ENCODE measurements at regions not wholly inside any gene's neighbourhood (a gene's known extent, or its start where the extent isn't known, plus 50 kb on each side); places are given as distances from the start of the nearest gene placed in this dataset.

DNA sequence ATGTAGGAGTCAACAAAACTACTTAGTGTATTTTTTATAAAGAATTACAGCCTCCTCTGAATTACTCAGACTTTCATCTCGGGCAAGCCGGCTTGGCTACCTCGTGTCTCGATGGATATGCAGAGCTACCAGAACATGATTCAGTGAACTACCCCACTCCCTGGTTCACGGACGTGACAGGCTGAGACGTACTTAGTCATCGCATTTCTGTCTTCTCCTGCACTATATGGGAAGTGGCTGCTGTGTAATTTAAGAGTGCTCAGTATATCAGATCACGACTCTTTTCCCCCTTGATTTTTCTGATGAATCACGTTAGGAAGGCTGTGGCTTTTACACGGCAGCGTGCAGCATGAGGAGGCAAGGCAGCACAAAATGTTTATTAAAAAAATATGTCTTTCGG is 302.7 kb upstream of the ZFP64 start:
- Histone ChIP-seq H3K27me3 (no peaks in the 10 kb centered on the region), H3K4me3 (no peak overlapping the region), H3K4me1 (peaks cover 0 to 6% of the 10 kb centered on the region in 2 donors), H3K9me3 (no peaks in the 10 kb centered on the region), H3K27ac (no peak overlapping the region), H3K36me3 (no peaks in the 10 kb centered on the region)
- DNase-seq (ENCODE audit: low spot score) = peak; percentile 64
- TF ChIP-seq, protein P1, sequence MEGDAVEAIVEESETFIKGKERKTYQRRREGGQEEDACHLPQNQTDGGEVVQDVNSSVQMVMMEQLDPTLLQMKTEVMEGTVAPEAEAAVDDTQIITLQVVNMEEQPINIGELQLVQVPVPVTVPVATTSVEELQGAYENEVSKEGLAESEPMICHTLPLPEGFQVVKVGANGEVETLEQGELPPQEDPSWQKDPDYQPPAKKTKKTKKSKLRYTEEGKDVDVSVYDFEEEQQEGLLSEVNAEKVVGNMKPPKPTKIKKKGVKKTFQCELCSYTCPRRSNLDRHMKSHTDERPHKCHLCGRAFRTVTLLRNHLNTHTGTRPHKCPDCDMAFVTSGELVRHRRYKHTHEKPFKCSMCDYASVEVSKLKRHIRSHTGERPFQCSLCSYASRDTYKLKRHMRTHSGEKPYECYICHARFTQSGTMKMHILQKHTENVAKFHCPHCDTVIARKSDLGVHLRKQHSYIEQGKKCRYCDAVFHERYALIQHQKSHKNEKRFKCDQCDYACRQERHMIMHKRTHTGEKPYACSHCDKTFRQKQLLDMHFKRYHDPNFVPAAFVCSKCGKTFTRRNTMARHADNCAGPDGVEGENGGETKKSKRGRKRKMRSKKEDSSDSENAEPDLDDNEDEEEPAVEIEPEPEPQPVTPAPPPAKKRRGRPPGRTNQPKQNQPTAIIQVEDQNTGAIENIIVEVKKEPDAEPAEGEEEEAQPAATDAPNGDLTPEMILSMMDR (IDR thresholded peaks at IDR 0.05) = no peak

DNA sequence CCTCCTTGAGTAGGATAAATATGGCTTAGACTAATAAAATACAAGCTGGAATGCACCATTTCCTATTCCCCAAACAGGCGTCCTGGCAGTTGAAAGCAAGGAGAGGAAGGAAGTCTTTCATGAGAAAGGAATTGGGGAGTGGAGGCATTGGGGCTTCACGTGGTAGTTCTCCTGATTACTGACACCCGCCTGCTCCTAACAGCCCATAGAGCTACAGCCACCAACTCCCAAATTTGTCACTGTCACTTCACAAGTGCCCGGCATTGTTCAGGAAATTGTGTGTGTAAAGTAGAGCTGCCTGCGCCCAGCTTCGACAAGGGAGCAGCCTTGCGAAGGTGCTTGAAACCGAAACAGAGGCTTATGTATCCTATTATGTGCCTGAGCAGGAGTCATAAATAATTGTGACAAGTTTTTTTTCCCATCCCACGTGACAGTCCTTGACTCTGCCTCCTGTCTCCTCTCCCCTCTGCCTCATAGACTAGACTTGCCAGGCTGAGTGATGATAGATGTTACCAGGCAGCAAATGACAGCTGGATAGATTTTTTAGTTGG is 301.7 kb upstream of the ZFP64 start:
- H3K27me3 ChIP-seq = no peaks in the 10 kb centered on the region
- peaks cover 0 to 6% of the 10 kb centered on the region in 2 donors for H3K4me1 ChIP-seq
- peak; percentile 58 for DNase-seq (ENCODE audit: low spot score)
- TF ChIP-seq, protein P1 (IDR thresholded peaks at IDR 0.05) = no peak
- H3K36me3 ChIP-seq = no peaks in the 10 kb centered on the region
- H3K9me3 ChIP-seq = no peaks in the 10 kb centered on the region
- H3K27ac ChIP-seq = no peak overlapping the region
- peak overlapping the region in 1 of 2 donors; percentile 27 for H3K4me3 ChIP-seq

DNA sequence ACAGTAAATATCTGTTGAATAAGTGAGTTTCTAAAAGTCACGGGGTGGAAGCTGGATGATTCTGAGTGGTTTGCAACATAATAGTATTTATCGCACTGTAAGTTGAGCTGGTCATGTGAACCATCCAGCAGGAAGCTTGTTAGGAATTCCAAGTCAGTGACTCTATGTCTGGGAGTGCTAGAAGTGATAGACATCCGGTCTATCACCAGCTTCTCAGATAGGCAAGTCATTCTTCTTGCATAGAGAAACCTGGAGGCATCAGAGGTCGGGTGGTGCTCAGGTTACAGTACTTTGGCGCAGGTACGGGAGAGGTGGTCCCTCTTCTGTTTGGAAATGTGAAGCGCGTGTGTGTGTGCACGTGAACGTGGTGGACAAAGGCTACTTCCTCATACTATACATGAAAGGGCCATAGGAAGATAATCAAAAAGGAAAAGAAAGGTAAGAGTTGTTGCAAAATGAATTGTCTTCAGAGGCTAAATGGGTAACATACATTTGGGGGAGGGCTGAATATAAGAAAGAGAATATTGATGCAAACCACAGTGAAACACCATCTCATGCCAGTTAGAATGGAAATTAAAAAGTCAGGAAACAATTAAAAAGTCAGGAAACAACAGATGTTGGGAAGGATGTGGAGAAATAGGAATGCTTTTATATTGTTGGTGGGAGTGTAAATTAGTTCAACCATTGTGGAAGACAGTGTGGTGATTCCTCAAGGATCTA is 299.3 kb upstream of the ZFP64 start:
- Histone ChIP-seq H3K4me1 (peaks cover 0 to 6% of the 10 kb centered on the region in 2 donors), H3K9me3 (no peaks in the 10 kb centered on the region), H3K27me3 (no peaks in the 10 kb centered on the region), H3K36me3 (no peaks in the 10 kb centered on the region), H3K27ac (no peak overlapping the region), H3K4me3 (no peak overlapping the region)
- DNase-seq (ENCODE audit: low spot score) = no peak
- TF ChIP-seq, protein P1 (IDR thresholded peaks at IDR 0.05) = no peak

DNA sequence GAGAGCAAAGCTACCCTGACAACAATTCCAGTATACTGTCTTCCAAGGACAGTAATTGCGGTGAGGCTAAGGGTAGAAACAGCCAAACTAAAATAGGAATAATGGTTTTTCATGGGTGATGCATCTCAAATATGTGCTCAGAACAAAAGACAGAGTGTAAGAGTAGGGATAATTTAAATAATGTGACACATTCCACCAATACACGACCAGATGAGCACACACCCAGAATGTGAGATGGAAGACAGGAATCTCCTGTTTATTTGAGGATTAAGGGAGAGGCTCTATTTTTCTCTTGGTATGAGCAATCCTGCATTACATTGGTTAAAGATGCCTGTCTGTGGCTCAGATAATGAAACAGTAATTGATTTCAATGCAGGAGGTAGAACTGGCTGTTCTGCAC is 292.9 kb upstream of the ZFP64 start:
- H3K4me1 ChIP-seq = no peaks in the 10 kb centered on the region
- no peaks in the 10 kb centered on the region for H3K9me3 ChIP-seq
- no peak for DNase-seq (ENCODE audit: low spot score)
- H3K27me3 ChIP-seq = no peaks in the 10 kb centered on the region
- H3K36me3 ChIP-seq = no peaks in the 10 kb centered on the region
- no peak overlapping the region for H3K27ac ChIP-seq
- no peak overlapping the region for H3K4me3 ChIP-seq
- TF ChIP-seq, protein P1 (IDR thresholded peaks at IDR 0.05) = no peak

DNA sequence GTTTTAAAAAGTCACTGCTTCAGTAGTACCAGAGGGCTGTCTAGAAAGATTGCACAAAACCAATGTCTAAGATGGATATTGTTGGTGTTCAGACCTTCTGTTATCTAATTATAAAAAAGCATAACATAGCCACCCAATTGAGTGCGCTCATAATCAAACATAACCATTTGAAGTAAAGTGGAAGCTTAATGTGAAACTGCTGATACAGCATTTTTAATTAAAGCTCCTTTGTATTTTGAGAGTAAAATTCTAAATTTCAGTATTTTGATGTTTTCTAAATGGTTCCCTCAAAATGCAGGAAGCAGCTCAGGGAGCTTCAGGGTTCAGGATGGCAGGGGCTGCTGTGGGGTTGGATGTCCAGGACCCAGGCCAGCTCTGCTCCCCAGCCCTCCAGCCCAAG is 291.8 kb upstream of the ZFP64 start:
- DNase-seq (ENCODE audit: low spot score) = no peak
- Histone ChIP-seq H3K27me3 (no peaks in the 10 kb centered on the region), H3K4me3 (no peak overlapping the region), H3K4me1 (no peaks in the 10 kb centered on the region), H3K27ac (no peak overlapping the region), H3K9me3 (no peaks in the 10 kb centered on the region), H3K36me3 (no peaks in the 10 kb centered on the region)
- TF ChIP-seq, protein P1 (IDR thresholded peaks at IDR 0.05) = no peak

DNA sequence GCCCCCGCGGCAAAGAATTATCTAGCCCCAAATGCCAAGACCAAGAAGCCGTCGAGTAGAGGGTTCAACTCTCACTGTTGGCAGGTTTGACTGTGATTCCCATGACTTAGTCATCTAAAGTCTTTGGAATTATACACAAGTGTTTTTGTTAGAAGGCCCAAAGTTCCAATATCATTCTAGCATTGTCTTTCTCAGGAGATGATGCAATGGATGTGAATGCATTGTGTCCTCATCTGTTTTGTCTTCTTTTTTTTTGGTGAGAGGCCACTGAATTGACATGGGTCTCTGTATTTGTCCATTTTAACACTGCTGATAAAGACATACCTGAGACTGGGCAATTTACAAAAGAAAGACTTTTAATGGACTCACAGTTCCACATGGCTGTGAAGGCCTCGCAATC is 290.5 kb upstream of the ZFP64 start:
- TF ChIP-seq, protein P1 (IDR thresholded peaks at IDR 0.05) = no peak
- DNase-seq (ENCODE audit: low spot score) = no peak
- Histone ChIP-seq H3K4me3 (no peak overlapping the region), H3K9me3 (no peaks in the 10 kb centered on the region), H3K27me3 (no peaks in the 10 kb centered on the region), H3K36me3 (no peaks in the 10 kb centered on the region), H3K27ac (no peak overlapping the region), H3K4me1 (no peaks in the 10 kb centered on the region)
